D721Med (cell line): ENCODE measurements at regions not wholly inside any gene's neighbourhood (a gene's known extent, or its start where the extent isn't known, plus 50 kb on each side); places are given as distances from the start of the nearest gene placed in this dataset.

Experiments
- DNase-seq: peaks from one replicate; pipeline ENCODE4 v3.0.0; 2011; ENCODE audit warnings: low spot score; ENCODE audit not compliant: insufficient read length
- FAIRE-seq: peaks from 2 replicates; lab custom pipeline; 2011; peaks lifted over from hg19 to GRCh38; lab: Jason Lieb, UNC
- TF ChIP-seq, protein P1 (sequence below): IDR thresholded peaks from 2 replicates; pipeline ENCODE4 v1.5.1; 2012; ENCODE audit warnings: mild to moderate bottlenecking, control low read depth; ENCODE audit not compliant: insufficient read depth; ENCODE audit errors: missing control alignments

DNA sequence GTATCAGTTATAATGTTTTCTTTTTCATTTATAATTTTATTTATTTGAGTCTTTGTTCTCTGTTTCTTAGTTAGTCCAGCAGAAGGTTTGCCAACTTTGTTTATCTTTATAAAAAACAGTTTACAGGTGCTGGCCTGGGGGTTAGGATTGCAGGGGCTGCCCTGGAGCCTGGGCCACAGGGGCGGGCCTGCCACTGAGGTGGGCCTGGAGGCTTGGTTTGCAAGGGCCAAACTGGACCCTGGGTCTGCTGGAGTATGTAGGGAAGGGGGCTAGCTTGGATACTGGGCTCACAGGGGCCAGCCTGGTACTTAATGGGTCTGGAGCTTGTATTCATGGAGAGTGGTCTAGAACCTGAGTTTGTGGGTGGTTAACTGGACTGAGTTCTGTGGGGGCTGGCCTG lies 789.9 kb upstream of the ADGRL4 start:
- no peak for FAIRE-seq
- TF ChIP-seq, protein P1, sequence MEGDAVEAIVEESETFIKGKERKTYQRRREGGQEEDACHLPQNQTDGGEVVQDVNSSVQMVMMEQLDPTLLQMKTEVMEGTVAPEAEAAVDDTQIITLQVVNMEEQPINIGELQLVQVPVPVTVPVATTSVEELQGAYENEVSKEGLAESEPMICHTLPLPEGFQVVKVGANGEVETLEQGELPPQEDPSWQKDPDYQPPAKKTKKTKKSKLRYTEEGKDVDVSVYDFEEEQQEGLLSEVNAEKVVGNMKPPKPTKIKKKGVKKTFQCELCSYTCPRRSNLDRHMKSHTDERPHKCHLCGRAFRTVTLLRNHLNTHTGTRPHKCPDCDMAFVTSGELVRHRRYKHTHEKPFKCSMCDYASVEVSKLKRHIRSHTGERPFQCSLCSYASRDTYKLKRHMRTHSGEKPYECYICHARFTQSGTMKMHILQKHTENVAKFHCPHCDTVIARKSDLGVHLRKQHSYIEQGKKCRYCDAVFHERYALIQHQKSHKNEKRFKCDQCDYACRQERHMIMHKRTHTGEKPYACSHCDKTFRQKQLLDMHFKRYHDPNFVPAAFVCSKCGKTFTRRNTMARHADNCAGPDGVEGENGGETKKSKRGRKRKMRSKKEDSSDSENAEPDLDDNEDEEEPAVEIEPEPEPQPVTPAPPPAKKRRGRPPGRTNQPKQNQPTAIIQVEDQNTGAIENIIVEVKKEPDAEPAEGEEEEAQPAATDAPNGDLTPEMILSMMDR: no peak
- DNase-seq: no peak

DNA sequence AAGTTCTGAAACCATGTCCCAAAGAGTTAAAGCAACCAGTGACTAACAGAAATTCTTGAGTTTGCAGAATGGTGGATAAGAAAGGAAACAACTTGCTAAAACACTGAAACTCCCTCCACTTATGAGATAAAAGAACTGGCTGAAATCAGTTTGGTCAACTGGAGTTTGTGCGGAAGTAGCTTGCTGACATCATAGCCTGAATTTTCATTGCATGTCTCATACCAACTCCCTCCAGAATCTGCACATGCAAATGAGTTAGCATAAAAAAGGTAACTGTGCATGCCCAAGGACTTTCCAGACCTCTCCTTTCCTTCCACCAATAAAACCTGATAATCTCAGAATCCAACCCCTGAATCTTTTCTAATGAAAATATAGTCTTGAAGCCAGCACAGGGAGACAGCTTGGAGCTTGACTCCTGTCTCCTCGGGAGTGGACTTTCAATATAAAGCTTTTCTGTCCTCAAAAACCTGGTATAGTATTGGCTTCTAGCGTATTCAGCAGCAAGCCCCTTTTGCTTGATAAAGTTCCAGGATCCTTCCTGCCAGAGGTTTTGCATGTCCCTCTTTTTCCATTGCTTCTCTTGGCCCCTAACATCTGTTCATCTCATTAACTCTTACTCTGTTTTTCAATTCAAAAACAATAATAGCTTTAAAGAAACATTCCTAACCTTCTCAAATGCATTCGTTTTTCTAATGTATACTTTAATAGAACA lies 785.8 kb upstream of the ADGRL4 start:
- FAIRE-seq: no peak

DNA sequence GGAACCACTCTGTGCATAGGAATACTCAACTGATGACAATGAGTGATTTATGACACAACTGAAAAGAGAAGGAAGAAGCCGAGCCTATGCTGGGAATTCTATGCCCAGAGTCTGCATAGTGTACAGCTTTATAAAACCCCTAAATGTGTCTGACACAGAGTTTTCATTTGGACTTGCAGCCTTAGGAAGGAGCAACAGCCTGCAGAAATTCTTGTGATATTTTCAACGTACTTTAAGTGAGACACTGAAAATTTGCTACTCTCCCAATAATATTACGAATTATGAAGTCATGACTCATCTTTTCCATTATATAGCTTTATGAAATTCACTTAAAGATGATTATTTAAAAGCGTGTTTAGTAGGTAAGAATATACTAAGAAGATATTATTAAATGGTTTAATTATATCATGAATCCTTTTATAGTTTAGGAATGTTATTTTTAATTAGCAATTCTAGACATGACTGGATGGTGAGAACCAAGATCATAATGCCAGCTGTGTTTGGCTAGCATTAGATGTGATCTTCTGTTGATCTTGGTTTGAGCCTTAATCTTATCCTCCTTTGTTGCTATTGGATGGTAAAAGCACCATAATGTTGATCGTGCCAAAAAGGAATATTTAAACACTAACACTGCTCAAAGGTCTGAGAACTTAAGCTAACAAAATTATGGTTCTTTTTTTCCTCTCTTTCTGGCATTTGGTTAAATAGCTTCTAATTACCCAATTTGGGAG lies 785.1 kb upstream of the ADGRL4 start:
- FAIRE-seq (no peak), DNase-seq (no peak)
- TF ChIP-seq, protein P1: no peak

More for the DNA sequence above, 785.8 kb upstream of the ADGRL4 start:
- DNase-seq: no peak
- TF ChIP-seq, protein P1: no peak

DNA sequence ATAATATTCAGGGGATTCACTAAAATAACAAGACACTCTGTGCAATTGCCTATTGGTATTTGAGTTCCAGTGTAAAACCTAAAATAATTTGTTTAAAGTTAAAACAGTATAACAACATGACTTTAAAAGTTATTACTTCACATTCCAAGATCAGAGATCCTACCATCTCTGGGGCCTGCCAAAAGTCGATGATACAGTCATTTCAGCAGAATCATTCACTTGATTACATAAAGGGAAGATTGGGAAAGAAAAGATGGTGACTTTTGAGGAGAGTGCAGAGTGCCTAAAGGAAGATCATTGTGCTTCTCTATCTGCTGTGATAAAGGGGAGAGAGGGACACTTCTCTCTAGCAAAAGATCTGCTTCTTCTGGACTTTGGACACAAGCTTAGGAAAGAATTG lies 784.4 kb upstream of the ADGRL4 start:
- TF ChIP-seq, protein P1: no peak
- DNase-seq (no peak), FAIRE-seq (no peak)

DNA sequence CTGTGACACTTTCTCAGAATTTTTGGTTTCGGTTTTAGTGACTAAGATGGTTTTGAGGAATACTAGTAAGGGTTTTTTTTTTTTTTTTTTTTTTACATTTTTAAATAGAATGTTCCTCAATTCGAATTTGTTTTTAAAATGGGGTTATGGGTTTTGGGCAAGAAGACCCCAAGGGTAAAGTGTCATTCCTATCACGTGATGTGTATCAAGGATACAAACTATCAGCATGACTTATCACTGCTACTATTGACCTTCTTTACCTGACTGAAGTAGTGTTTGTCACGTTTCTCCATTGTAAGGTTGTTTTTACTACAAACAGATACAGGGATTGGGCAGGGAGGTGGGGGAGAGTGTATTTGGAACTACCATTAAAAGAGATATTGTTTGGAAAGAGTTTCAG lies 781.1 kb upstream of the ADGRL4 start:
- DNase-seq (no peak), FAIRE-seq (no peak)
- TF ChIP-seq, protein P1: no peak

DNA sequence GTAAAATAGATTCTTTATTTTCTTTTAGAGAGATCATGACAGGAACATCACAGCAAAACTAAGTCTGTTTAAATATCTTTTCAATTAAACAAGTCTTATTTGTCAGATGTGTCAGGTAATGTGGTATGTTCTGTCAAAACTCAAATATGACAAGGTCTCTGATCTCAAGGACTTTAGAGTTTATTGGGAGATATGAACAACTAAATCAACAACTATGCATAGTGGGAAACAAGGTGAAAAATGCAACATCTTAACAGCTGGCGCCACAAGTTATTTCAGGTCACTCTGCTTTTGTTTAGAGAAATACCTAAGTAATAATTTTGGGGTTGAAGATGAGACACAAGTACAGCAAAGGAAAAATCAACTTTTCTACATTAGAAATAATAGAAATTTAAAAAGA lies 779.4 kb upstream of the ADGRL4 start:
- TF ChIP-seq, protein P1: no peak
- FAIRE-seq: no peak
- DNase-seq: no peak

DNA sequence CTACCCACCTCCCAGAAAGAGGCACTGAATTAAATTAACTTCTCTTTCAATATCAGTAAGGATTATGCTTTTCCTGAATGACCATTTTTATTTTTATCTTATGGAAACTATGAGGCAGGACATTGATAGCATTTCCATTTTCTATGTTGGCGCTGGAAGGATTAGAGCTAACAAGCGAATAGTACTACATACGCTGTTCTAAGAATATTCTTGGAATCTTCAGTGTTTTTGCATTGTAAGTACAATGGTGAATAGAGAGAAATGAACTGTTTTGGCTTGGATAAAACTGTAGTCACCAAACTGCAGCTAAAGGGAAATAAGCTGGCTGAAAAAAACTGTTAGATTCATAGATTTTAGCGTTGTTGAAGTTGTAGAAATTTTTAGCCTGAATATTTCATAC lies 779.0 kb upstream of the ADGRL4 start:
- FAIRE-seq (no peak), DNase-seq (no peak)
- TF ChIP-seq, protein P1: no peak
